ENCODE measurements at regions not wholly inside any gene's neighbourhood (a gene's known extent, or its start where the extent isn't known, plus 50 kb on each side); places are given as distances from the start of the nearest gene placed in this dataset.

DNA sequence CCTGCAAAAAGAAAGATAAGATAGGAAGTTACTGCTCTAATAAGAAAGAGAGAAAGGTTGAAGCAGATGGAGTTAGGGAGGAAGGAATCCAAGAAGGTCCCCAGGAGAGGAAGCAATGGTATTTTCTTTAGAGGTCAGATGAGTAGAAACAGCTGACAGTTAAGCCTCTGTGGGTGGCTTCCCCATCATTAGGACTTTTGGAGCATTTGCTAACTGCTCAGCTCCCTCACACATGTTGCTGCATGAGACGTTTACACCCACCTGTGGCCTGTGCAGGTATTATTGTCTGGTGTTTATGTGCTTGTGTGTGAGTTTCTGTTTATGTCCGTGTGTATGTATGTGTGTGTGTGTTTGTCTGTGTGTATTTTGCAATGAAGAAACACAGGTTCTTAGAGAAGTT lies 346.8 kb downstream of the RAB28 start:
- no peak for DNase-seq (ENCODE audit: low spot score in 2 of 2)
- no peak overlapping the region for H3K4me3 ChIP-seq
- WGBS, 2 donors: 49 to 55% methylated on average over 2 of the region's 2 CpGs
- H3K27me3 ChIP-seq: no peaks in the 10 kb centered on the region
- no peaks in the 10 kb centered on the region for H3K36me3 ChIP-seq
- no peaks in the 10 kb centered on the region for H3K4me1 ChIP-seq
- H3K27ac ChIP-seq: no peak overlapping the region
- TF ChIP-seq EP300 (IDR thresholded peaks at IDR 0.05) (no peak), POLR2A (IDR thresholded peaks at IDR 0.05) (no peak)
- TF ChIP-seq, protein P1, sequence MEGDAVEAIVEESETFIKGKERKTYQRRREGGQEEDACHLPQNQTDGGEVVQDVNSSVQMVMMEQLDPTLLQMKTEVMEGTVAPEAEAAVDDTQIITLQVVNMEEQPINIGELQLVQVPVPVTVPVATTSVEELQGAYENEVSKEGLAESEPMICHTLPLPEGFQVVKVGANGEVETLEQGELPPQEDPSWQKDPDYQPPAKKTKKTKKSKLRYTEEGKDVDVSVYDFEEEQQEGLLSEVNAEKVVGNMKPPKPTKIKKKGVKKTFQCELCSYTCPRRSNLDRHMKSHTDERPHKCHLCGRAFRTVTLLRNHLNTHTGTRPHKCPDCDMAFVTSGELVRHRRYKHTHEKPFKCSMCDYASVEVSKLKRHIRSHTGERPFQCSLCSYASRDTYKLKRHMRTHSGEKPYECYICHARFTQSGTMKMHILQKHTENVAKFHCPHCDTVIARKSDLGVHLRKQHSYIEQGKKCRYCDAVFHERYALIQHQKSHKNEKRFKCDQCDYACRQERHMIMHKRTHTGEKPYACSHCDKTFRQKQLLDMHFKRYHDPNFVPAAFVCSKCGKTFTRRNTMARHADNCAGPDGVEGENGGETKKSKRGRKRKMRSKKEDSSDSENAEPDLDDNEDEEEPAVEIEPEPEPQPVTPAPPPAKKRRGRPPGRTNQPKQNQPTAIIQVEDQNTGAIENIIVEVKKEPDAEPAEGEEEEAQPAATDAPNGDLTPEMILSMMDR (IDR thresholded peaks at IDR 0.05): no peak
- peaks cover 0 to 19% (median 0%) of the 10 kb centered on the region in 4 donors for H3K9me3 ChIP-seq

DNA sequence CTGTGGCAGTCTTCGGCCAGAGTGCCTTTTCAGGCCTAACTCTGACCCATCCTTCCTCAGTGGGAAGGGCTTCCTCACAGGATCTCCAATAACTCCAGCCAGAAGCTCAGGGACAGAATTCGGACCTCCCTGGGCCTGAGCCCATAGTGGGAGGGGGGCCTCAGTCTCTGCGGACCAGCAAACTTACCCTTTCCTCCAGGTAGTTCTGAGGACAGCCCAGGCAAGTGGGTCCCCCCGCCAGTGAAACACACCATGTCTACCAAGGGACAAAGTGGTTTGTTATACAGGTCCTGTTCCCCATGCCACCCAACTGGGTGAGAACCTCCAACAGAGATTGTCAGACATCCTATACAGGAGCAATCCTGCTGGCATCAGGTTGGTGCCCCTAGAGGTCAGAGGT lies 350.4 kb downstream of the RAB28 start:
- no peak for DNase-seq (ENCODE audit: low spot score in 2 of 2)
- TF ChIP-seq, protein P1 (IDR thresholded peaks at IDR 0.05): no peak
- TF ChIP-seq EP300 (IDR thresholded peaks at IDR 0.05): no peak
- no peak for TF ChIP-seq POLR2A (IDR thresholded peaks at IDR 0.05)
- H3K9me3 ChIP-seq: peaks cover 0 to 13% (median 0%) of the 10 kb centered on the region in 4 donors
- no peaks in the 10 kb centered on the region for H3K4me1 ChIP-seq
- no peak overlapping the region for H3K27ac ChIP-seq
- H3K4me3 ChIP-seq: no peak overlapping the region
- WGBS, 2 donors: 90 to 91% methylated on average over 3 of the region's 4 CpGs
- no peaks in the 10 kb centered on the region for H3K27me3 ChIP-seq
- H3K36me3 ChIP-seq: no peaks in the 10 kb centered on the region

DNA sequence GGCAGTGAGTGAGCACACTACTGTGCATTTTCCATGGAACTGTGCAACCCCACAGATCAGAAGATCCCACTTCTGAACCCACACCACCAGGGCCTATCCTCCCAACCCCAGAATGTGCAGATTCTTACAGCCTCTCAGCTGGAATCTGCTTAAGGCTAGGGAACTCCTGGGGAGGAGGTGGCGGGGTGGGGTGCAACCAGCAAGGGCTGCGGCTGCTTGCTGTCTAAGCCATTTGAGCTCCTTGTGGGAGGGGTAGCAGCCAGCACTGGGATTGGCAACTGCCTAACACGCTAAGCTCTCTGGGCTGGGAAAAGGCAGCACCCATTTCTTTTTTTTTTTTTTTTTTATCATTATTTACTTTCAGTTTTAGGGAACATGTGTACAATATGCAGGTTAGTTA lies 353.3 kb downstream of the RAB28 start:
- no peaks in the 10 kb centered on the region for H3K36me3 ChIP-seq
- H3K27me3 ChIP-seq: no peaks in the 10 kb centered on the region
- no peak overlapping the region for H3K4me3 ChIP-seq
- WGBS, 2 donors: 64% methylated on average over 3 of the region's 3 CpGs
- H3K4me1 ChIP-seq: no peaks in the 10 kb centered on the region
- TF ChIP-seq POLR2A (IDR thresholded peaks at IDR 0.05) (no peak), EP300 (IDR thresholded peaks at IDR 0.05) (no peak)
- TF ChIP-seq, protein P1 (IDR thresholded peaks at IDR 0.05): no peak
- no peak overlapping the region for H3K27ac ChIP-seq
- H3K9me3 ChIP-seq: peaks cover 0 to 12% (median 0%) of the 10 kb centered on the region in 4 donors
- DNase-seq (ENCODE audit: low spot score in 2 of 2): no peak

DNA sequence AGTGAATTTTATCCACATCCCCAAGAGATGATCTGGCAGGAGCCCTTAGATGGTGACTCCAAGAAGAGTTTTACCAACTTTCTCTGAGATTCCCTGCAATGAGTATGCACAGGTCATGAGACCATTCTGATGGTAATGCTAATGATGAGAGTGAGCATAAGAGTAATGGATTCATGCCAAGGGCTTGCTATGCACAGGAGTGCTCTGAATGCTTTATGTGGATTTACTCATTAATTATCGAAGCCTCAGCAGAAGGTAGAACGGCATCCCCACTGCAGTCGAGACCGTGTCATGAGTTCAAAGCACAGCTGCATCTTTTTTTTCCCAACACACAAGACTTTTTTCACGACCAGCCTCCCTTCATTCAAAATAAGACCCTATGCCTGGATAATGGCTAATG lies 355.0 kb downstream of the RAB28 start:
- no peak overlapping the region for H3K4me3 ChIP-seq
- peaks cover 0 to 6% (median 0%) of the 10 kb centered on the region in 4 donors for H3K9me3 ChIP-seq
- no peak for DNase-seq (ENCODE audit: low spot score in 2 of 2)
- H3K27me3 ChIP-seq: no peaks in the 10 kb centered on the region
- no peaks in the 10 kb centered on the region for H3K36me3 ChIP-seq
- 89 to 90% methylated on average over 5 of the region's 5 CpGs for WGBS, 2 donors
- TF ChIP-seq EP300 (IDR thresholded peaks at IDR 0.05): no peak
- TF ChIP-seq POLR2A (IDR thresholded peaks at IDR 0.05): no peak
- TF ChIP-seq, protein P1 (IDR thresholded peaks at IDR 0.05): no peak
- H3K4me1 ChIP-seq: no peaks in the 10 kb centered on the region
- no peak overlapping the region for H3K27ac ChIP-seq

DNA sequence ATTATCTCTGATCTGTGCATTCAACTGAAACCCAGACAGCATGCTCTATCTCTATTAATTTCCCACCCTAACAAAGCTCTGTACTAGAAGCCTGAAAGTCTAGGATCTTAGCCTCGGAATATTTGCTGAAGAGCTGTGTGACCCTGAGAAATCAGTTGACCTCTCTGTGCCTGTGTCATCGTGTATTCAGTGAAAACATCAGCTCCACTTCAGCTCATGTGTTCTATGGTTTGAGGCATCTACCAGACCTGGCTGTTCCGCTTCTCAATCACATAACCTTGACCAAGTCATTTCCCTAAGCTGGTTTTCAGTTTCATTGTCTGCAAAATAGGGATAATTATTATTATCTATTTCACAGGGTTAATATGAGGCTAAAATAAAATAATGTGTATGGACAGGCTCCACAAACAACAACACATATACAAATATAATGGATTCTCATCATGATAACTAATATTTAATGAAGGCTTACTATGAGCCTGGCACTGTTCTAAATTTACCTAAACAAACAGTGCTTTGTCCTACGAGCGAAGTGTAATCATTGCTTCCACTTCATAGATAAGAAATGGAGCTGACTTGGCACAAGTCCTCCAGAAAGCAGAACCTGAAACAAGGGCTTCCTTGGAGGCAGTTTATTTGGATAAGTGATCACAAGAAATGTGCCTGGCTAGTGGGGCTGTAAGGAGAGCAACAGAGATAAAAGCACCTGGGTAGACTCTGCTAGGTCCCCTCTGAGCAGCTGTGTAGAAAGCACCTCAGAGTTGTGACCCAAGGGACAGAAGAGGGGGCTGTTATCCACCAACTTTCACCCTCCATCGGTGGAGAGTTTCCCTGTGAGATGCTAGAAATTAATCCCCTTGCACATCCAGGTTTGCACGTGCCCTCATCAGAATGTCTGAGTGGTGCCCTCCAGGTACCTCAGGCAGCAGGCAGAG lies 356.9 kb downstream of the RAB28 start:
- Histone ChIP-seq H3K4me3 (no peak overlapping the region), H3K27ac (no peak overlapping the region), H3K4me1 (no peaks in the 10 kb centered on the region), H3K27me3 (no peaks in the 10 kb centered on the region), H3K36me3 (no peaks in the 10 kb centered on the region), H3K9me3 (no peaks in the 10 kb centered on the region)
- TF ChIP-seq EP300 (IDR thresholded peaks at IDR 0.05) (no peak), POLR2A (IDR thresholded peaks at IDR 0.05) (no peak)
- TF ChIP-seq, protein P1 (IDR thresholded peaks at IDR 0.05): no peak
- WGBS, 2 donors: 42 to 46% methylated on average over 7 of the region's 7 CpGs
- no peak for DNase-seq (ENCODE audit: low spot score in 2 of 2)

Data from tibial nerve (tissue), 4 donors.